Liver (tissue), 8 donors: ENCODE measurements at regions not wholly inside any gene's neighbourhood (a gene's known extent, or its start where the extent isn't known, plus 50 kb on each side); places are given as distances from the start of the nearest gene placed in this dataset.

Experiments used
- DNase-seq: peaks from one replicate; pipeline ENCODE4 v3.0.0-alpha.2; 2017; ENCODE audit warnings: low spot score
- H3K27ac ChIP-seq, 2 donors: one replicate each; pipeline ENCODE4 v1.7.0; 2013; ENCODE audit warnings: inconsistent platforms in 2 of 2, low read length in 2 of 2, control low read depth in 1 of 2, low read depth in 1 of 2, mild to moderate bottlenecking in 1 of 2
- H3K27me3 ChIP-seq, 4 donors: one replicate each; pipeline versions ENCODE4 v1.6.1 to v1.7.0; 2013; ENCODE audit warnings: low read length in 3 of 4, inconsistent platforms in 1 of 4, mild to moderate bottlenecking in 1 of 4, moderate library complexity in 1 of 4; ENCODE audit not compliant: control insufficient read depth in 4 of 4, insufficient read depth in 4 of 4
- H3K36me3 ChIP-seq, 4 donors: one replicate each; pipeline versions ENCODE4 v1.6.1 to v1.7.0; 2013; ENCODE audit warnings: low read length in 3 of 4, mild to moderate bottlenecking in 3 of 4, low read depth in 1 of 4, moderate library complexity in 1 of 4; ENCODE audit not compliant: control insufficient read depth in 4 of 4, insufficient read depth in 3 of 4
- H3K4me1 ChIP-seq, 4 donors: one replicate each; pipeline versions ENCODE4 v1.6.1 to v1.7.0; 2013; ENCODE audit warnings: low read length in 3 of 4, mild to moderate bottlenecking in 3 of 4, moderate library complexity in 1 of 4; ENCODE audit not compliant: control insufficient read depth in 4 of 4, insufficient read depth in 4 of 4
- H3K4me3 ChIP-seq, 3 donors: one replicate each; pipeline versions ENCODE4 v1.6.1 to v1.7.0; 2013; ENCODE audit warnings: low read length in 3 of 3, control low read depth in 1 of 3, low read depth in 1 of 3, mild to moderate bottlenecking in 1 of 3
- H3K9ac ChIP-seq, 2 donors: one replicate each; pipeline ENCODE4 v1.7.0; 2013; ENCODE audit warnings: low read length in 2 of 2, mild to moderate bottlenecking in 2 of 2, moderate library complexity in 2 of 2, control low read depth in 1 of 2, low read depth in 1 of 2
- H3K9me3 ChIP-seq, 4 donors: one replicate each; pipeline versions ENCODE4 v1.6.1 to v1.7.0; 2013; ENCODE audit warnings: low read length in 3 of 4; ENCODE audit not compliant: control insufficient read depth in 4 of 4
- EGR1 ChIP-seq, 2 donors: IDR thresholded peaks; 2 replicates each; pipeline ENCODE4 v1.6.1; 2016 to 2018; ENCODE audit warnings: antibody characterized with exemption in 2 of 2, low read depth in 2 of 2
- FOXA1 ChIP-seq: IDR thresholded peaks from 2 replicates; pipeline ENCODE4 v1.6.1; 2016; ENCODE audit warnings: antibody characterized with exemption
- FOXA2 ChIP-seq: IDR thresholded peaks from 2 replicates; pipeline ENCODE4 v1.6.1; 2016; ENCODE audit warnings: antibody characterized with exemption
- GABPA ChIP-seq, 2 donors: IDR thresholded peaks in 1 of 2; conservative IDR thresholded peaks in 1 of 2; 2 replicates each; pipeline ENCODE4 v1.6.1; 2016; ENCODE audit warnings: antibody characterized with exemption in 2 of 2, mild to moderate bottlenecking in 1 of 2, moderate library complexity in 1 of 2
- HNF4A ChIP-seq, 2 donors: conservative IDR thresholded peaks; 2 replicates each; pipeline ENCODE4 v1.6.1; 2016; ENCODE audit warnings: antibody characterized with exemption in 2 of 2, mild to moderate bottlenecking in 2 of 2
- HNF4G ChIP-seq: IDR thresholded peaks from 2 replicates; pipeline ENCODE4 v1.6.1; 2016; ENCODE audit warnings: antibody characterized with exemption
- JUND ChIP-seq, 2 donors: IDR thresholded peaks; 2 replicates each; pipeline ENCODE4 v1.6.1; 2016; ENCODE audit warnings: antibody characterized with exemption in 2 of 2
- NR2F2 ChIP-seq: IDR thresholded peaks from 2 replicates; pipeline ENCODE4 v1.6.1; 2016; ENCODE audit warnings: antibody characterized with exemption
- RAD21 ChIP-seq, 2 donors: IDR thresholded peaks; 2 replicates each; pipeline ENCODE4 v1.6.1; 2016; ENCODE audit warnings: antibody characterized with exemption in 2 of 2, mild to moderate bottlenecking in 2 of 2
- RXRA ChIP-seq, 2 donors: IDR thresholded peaks; 2 replicates each; pipeline ENCODE4 v1.6.1; 2017 to 2018; ENCODE audit warnings: antibody characterized with exemption in 2 of 2, mild to moderate bottlenecking in 1 of 2
- TAF1 ChIP-seq: conservative IDR thresholded peaks from 2 replicates; pipeline ENCODE4 v1.6.1; 2016; ENCODE audit warnings: antibody characterized with exemption, mild to moderate bottlenecking
- YY1 ChIP-seq: IDR thresholded peaks from 2 replicates; pipeline ENCODE4 v1.6.1; 2016; ENCODE audit warnings: antibody characterized with exemption, mild to moderate bottlenecking
- WGBS: extraction: QIAGEN DNeasy Blood & Tissue Kit; methylation state at CpG from one replicate; pipeline ENCODE4 v1.1.7; 2013; 5-methylcytosine and 5-hydroxymethylcytosine counted together
- TF ChIP-seq, protein P1 (sequence below): IDR thresholded peaks from 2 replicates; pipeline ENCODE4 v1.6.1; 2016; ENCODE audit warnings: antibody characterized with exemption
- TF ChIP-seq, protein P2 (sequence below): IDR thresholded peaks from 2 replicates; pipeline ENCODE4 v1.6.1; 2016; ENCODE audit warnings: antibody characterized with exemption, mild to moderate bottlenecking
- TF ChIP-seq, protein P3 (sequence below): fragments of 150-350 bp; IDR thresholded peaks from 2 replicates; pipeline ENCODE4 v1.5.1; 2017; ENCODE audit warnings: improper control_type of control experiment, low read depth, low read length; ENCODE audit not compliant: missing input control
- TF ChIP-seq, protein P4 (sequence below): IDR thresholded peaks from 2 replicates; pipeline ENCODE4 v1.6.1; 2016; ENCODE audit warnings: antibody characterized with exemption
- donor health status: healthy.
- donor health status: healthy.
- donor health status: healthy.
- donor health status: healthy.
- donor health status: healthy.

DNA sequence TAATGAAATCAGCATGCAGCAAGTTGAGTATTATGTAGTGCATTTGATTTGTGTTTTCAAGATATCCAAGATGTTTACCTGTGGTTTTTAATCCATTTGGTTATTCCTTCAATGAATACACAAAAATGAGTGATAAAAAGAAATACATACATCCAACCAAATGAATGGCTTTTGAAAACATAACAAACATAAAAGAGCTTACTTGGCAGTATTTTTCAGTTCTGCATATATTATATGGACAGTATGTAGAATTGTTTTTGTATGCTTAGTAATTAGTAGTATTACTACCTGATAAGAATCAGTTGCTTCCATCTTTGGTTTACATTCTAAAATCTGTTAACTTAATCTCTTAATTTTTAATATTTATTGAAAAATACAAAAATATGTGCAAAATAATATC is 908.9 kb upstream of the AGA start:
- Histone ChIP-seq H3K9ac (no peak overlapping the region), H3K36me3 (no peaks in the 10 kb centered on the region), H3K4me1 (no peaks in the 10 kb centered on the region), H3K27ac (no peak overlapping the region), H3K4me3 (no peak overlapping the region), H3K27me3 (no peaks in the 10 kb centered on the region), H3K9me3 (no peaks in the 10 kb centered on the region)
- no peak for DNase-seq
- TF ChIP-seq TAF1 (no peak), JUND (IDR thresholded peaks at IDR 0.05) (no peak), GABPA (IDR thresholded peaks at IDR 0.05 in 1 of 2, conservative IDR thresholded peaks at IDR 0.05 in 1 of 2) (no peak), HNF4G (no peak), HNF4A (conservative IDR thresholded peaks at IDR 0.05) (no peak), FOXA1 (no peak), EGR1 (IDR thresholded peaks at IDR 0.05; ENCODE audit: low read depth in 2 of 2) (no peak), YY1 (no peak), FOXA2 (no peak), NR2F2 (no peak), RXRA (IDR thresholded peaks at IDR 0.05) (no peak)
- TF ChIP-seq, protein P1, sequence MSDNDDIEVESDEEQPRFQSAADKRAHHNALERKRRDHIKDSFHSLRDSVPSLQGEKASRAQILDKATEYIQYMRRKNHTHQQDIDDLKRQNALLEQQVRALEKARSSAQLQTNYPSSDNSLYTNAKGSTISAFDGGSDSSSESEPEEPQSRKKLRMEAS, result no peak
- TF ChIP-seq, protein P2, sequence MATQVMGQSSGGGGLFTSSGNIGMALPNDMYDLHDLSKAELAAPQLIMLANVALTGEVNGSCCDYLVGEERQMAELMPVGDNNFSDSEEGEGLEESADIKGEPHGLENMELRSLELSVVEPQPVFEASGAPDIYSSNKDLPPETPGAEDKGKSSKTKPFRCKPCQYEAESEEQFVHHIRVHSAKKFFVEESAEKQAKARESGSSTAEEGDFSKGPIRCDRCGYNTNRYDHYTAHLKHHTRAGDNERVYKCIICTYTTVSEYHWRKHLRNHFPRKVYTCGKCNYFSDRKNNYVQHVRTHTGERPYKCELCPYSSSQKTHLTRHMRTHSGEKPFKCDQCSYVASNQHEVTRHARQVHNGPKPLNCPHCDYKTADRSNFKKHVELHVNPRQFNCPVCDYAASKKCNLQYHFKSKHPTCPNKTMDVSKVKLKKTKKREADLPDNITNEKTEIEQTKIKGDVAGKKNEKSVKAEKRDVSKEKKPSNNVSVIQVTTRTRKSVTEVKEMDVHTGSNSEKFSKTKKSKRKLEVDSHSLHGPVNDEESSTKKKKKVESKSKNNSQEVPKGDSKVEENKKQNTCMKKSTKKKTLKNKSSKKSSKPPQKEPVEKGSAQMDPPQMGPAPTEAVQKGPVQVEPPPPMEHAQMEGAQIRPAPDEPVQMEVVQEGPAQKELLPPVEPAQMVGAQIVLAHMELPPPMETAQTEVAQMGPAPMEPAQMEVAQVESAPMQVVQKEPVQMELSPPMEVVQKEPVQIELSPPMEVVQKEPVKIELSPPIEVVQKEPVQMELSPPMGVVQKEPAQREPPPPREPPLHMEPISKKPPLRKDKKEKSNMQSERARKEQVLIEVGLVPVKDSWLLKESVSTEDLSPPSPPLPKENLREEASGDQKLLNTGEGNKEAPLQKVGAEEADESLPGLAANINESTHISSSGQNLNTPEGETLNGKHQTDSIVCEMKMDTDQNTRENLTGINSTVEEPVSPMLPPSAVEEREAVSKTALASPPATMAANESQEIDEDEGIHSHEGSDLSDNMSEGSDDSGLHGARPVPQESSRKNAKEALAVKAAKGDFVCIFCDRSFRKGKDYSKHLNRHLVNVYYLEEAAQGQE, result no peak
- TF ChIP-seq, protein P3, sequence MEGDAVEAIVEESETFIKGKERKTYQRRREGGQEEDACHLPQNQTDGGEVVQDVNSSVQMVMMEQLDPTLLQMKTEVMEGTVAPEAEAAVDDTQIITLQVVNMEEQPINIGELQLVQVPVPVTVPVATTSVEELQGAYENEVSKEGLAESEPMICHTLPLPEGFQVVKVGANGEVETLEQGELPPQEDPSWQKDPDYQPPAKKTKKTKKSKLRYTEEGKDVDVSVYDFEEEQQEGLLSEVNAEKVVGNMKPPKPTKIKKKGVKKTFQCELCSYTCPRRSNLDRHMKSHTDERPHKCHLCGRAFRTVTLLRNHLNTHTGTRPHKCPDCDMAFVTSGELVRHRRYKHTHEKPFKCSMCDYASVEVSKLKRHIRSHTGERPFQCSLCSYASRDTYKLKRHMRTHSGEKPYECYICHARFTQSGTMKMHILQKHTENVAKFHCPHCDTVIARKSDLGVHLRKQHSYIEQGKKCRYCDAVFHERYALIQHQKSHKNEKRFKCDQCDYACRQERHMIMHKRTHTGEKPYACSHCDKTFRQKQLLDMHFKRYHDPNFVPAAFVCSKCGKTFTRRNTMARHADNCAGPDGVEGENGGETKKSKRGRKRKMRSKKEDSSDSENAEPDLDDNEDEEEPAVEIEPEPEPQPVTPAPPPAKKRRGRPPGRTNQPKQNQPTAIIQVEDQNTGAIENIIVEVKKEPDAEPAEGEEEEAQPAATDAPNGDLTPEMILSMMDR, result no peak
- TF ChIP-seq, protein P4, sequence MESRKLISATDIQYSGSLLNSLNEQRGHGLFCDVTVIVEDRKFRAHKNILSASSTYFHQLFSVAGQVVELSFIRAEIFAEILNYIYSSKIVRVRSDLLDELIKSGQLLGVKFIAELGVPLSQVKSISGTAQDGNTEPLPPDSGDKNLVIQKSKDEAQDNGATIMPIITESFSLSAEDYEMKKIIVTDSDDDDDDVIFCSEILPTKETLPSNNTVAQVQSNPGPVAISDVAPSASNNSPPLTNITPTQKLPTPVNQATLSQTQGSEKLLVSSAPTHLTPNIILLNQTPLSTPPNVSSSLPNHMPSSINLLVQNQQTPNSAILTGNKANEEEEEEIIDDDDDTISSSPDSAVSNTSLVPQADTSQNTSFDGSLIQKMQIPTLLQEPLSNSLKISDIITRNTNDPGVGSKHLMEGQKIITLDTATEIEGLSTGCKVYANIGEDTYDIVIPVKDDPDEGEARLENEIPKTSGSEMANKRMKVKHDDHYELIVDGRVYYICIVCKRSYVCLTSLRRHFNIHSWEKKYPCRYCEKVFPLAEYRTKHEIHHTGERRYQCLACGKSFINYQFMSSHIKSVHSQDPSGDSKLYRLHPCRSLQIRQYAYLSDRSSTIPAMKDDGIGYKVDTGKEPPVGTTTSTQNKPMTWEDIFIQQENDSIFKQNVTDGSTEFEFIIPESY, result no peak

DNA sequence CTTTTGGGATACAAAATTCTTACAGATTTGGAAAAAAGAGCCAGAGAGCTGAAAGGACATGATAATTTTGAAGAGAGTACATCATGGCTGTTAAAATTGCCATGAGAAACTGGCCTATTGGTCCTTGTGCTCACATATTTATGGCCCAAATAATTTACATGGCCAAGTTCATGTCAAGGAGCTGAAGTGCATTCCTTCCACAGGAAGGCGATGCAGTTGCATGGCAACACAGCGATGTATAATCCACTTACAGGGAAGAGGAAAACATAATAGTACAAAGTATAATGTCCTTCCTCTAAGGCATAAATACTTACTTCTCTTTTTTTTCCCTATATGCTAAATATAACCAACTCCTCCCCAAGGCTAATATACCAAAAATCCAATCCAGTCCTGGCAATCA is 914.5 kb upstream of the AGA start:
- Histone ChIP-seq H3K9ac (no peak overlapping the region), H3K4me1 (no peaks in the 10 kb centered on the region), H3K27me3 (no peaks in the 10 kb centered on the region), H3K36me3 (no peaks in the 10 kb centered on the region), H3K4me3 (no peak overlapping the region), H3K27ac (no peak overlapping the region), H3K9me3 (no peaks in the 10 kb centered on the region)
- 90% methylated on average over 2 of the region's 2 CpGs for WGBS
- no peak for DNase-seq
- TF ChIP-seq, protein P4, result no peak
- TF ChIP-seq JUND (IDR thresholded peaks at IDR 0.05), result no peak
- no peak for TF ChIP-seq FOXA1
- TF ChIP-seq EGR1 (IDR thresholded peaks at IDR 0.05; ENCODE audit: low read depth in 2 of 2), result no peak
- TF ChIP-seq FOXA2, result no peak
- TF ChIP-seq, protein P2, result no peak
- TF ChIP-seq, protein P3, result peak; percentile 14
- TF ChIP-seq RXRA (IDR thresholded peaks at IDR 0.05), result no peak
- peak in 1 of 2 donors; percentile 45 for TF ChIP-seq RAD21 (IDR thresholded peaks at IDR 0.05)
- TF ChIP-seq GABPA (IDR thresholded peaks at IDR 0.05 in 1 of 2, conservative IDR thresholded peaks at IDR 0.05 in 1 of 2), result no peak
- TF ChIP-seq HNF4A (conservative IDR thresholded peaks at IDR 0.05), result no peak
